Stimulated activated naive B cell treated with anti-CD40 and anti-IgM and Interleukin-4, amounts not matched to agents 10 μg/mL and 1 μg/mL and 100 μg/mL, for 72 hours (primary cell): ENCODE measurements at regions not wholly inside any gene's neighbourhood (a gene's known extent, or its start where the extent isn't known, plus 50 kb on each side); places are given as distances from the start of the nearest gene placed in this dataset.

Experiments used
- ATAC-seq, 2 donors: fragments of 150-1000 bp; cut with Tn5 transposase; replicated peaks; 2 replicates each; pipeline ENCODE4 v1.10.0; 2021; ENCODE audit warnings: moderate library complexity in 1 of 2
- DNase-seq: peaks from one replicate; pipeline ENCODE4 v3.0.0; 2021
- H3K27ac Mint-ChIP-seq: one replicate; pipeline ENCODE4 v1.8.0; 2022; ENCODE audit warnings: mild to moderate bottlenecking, mixed read lengths
- H3K27me3 Mint-ChIP-seq, 2 donors: one replicate each; pipeline ENCODE4 v1.8.0; 2022; ENCODE audit warnings: mixed read lengths in 2 of 2
- H3K36me3 Mint-ChIP-seq, 2 donors: one replicate each; pipeline ENCODE4 v1.8.0; 2022; ENCODE audit warnings: mixed read lengths in 2 of 2, mild to moderate bottlenecking in 1 of 2
- H3K4me1 Mint-ChIP-seq, 2 donors: one replicate each; pipeline ENCODE4 v1.8.0; 2022; ENCODE audit warnings: mixed read lengths in 2 of 2, mild to moderate bottlenecking in 1 of 2
- H3K4me3 Mint-ChIP-seq, 2 donors: one replicate each; pipeline ENCODE4 v1.8.0; 2022; ENCODE audit warnings: mild to moderate bottlenecking in 2 of 2, mixed read lengths in 2 of 2, moderate library complexity in 1 of 2
- H3K9me3 Mint-ChIP-seq, 2 donors: one replicate each; pipeline ENCODE4 v1.8.0; 2022; ENCODE audit warnings: mixed read lengths in 2 of 2, mild to moderate bottlenecking in 1 of 2

DNA sequence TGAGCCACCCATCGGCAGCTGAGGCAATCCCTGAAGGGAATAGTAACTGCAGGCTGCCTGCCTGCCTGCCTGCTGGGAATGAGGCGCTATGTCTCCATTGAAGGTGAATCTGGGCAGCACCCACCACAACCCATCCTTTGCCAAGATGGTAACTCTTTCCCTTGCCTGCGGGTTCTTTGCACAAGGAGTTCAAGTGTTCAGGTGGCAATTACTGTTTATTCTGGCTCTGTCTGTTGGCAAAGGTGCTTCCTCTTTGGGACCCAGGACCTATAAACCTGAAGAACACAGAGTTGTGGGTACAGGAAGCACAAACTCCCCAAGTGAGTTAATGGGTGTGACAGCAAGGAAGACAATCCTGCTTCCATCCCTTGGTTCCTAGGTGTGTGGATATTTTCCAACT is 448.1 kb upstream of the ZNF507 start:
- DNase-seq (no peak), ATAC-seq (no peak)
- no peak overlapping the region for H3K27ac Mint-ChIP-seq
- H3K36me3 Mint-ChIP-seq = no peaks in the 10 kb centered on the region
- no peaks in the 10 kb centered on the region for H3K4me1 Mint-ChIP-seq
- H3K9me3 Mint-ChIP-seq = peaks cover 5 to 6% of the 10 kb centered on the region in 2 donors
- H3K27me3 Mint-ChIP-seq = no peaks in the 10 kb centered on the region
- no peak overlapping the region for H3K4me3 Mint-ChIP-seq

DNA sequence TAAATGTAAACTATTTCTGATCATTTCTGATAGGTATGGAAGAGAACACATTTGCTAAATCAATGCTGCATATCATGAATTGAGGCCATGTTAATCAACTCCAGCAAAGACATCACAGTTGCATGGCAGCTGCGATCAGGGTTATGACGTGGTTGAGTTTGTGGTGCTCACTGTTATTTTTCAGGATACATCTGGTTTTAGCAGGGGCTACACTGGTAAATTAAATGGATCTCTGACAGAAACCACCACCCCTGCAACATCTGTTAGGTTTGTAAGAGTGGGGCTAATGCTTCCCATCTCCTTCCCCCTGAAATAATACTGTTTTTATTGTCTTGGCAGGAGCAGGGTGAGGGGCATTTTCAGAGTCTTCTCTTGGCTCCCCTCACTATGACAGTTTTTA is 444.4 kb upstream of the ZNF507 start:
- H3K4me1 Mint-ChIP-seq = peaks cover 2 to 4% of the 10 kb centered on the region in 2 donors
- no peak overlapping the region for H3K27ac Mint-ChIP-seq
- H3K36me3 Mint-ChIP-seq = no peaks in the 10 kb centered on the region
- DNase-seq = no peak
- no peak for ATAC-seq
- H3K4me3 Mint-ChIP-seq = no peak overlapping the region
- peaks cover 0 to 3% of the 10 kb centered on the region in 2 donors for H3K9me3 Mint-ChIP-seq
- no peaks in the 10 kb centered on the region for H3K27me3 Mint-ChIP-seq

GRCh38 chr19:31902821-31903220 is 442.6 kb upstream of the ZNF507 start:
- no peak overlapping the region for H3K27ac Mint-ChIP-seq

DNA sequence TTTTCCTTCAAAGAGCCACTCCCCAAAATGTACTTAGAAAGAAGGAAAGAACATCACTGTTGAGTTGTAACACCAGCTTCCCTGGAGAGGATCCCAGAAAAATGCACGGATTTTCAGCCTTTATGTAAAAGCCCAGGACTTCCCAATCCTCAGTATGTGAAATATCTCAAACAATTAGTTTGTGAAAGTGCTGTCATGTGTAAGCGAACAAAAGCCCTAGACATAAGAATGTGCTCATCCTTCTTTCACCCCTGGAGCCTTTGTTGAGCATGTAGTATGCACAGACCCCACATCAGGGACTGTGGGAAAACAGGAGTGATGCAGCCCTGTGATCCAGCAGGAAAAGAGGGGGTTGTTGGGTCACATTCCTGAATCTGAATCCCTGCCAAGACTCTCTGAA is 441.4 kb upstream of the ZNF507 start:
- Mint-ChIP-seq H3K27me3 (no peaks in the 10 kb centered on the region), H3K4me1 (peaks cover 5 to 9% of the 10 kb centered on the region in 2 donors), H3K27ac (no peak overlapping the region), H3K9me3 (peaks cover 0 to 2% of the 10 kb centered on the region in 2 donors), H3K36me3 (no peaks in the 10 kb centered on the region), H3K4me3 (no peak overlapping the region)
- no peak for DNase-seq
- no peak for ATAC-seq

More at GRCh38 chr19:31902821-31903220, 442.6 kb upstream of the ZNF507 start:
- no peak for ATAC-seq
- Mint-ChIP-seq H3K27me3 (no peaks in the 10 kb centered on the region), H3K4me1 (peaks cover 5 to 9% of the 10 kb centered on the region in 2 donors), H3K36me3 (no peaks in the 10 kb centered on the region), H3K9me3 (peaks cover 0 to 2% of the 10 kb centered on the region in 2 donors), H3K4me3 (no peak overlapping the region)
- no peak for DNase-seq

DNA sequence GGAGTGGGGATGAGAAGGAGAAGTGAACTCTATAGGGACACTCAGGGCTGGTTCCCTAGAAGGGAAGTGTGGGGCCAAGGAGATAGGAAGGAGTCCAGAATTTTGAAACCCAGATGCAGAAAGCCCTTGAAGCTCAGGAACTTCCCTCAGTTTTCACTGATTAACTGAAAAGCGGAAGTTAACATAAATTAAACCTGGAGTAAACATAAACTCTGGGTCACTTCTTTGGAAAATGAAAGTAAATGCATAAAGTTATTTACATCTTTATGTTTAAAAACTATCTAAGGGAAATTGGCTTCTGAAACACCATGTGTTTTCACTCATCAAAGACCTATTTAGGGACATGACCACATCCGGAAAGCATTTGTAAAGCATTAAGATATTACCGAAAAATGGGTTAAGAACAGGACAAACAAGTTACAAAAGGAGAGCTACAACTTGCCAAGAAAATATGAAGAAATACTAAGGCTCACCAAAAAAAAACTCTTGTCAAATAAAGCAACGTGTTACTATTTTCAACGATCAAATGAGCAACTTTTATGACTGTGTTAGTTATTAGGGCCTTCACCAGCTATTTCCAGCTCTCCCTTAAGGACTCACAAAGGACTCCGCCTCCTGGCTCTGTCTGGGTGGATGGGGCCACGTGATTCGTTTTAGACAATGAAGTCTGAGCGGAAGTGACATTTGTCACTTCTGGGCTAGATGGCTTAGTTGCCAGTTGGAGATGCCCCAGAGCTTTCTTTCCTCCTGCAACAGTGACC is 439.1 kb upstream of the ZNF507 start:
- Mint-ChIP-seq H3K36me3 (no peaks in the 10 kb centered on the region), H3K4me1 (peaks cover 5 to 9% of the 10 kb centered on the region in 2 donors), H3K9me3 (peaks cover 0 to 2% of the 10 kb centered on the region in 2 donors), H3K27ac (peak overlapping the region; percentile 68), H3K4me3 (peak overlapping the region; percentile 40 to 54), H3K27me3 (no peaks in the 10 kb centered on the region)
- ATAC-seq (peak; percentile 83 to 84), DNase-seq (peak; percentile 5)

DNA sequence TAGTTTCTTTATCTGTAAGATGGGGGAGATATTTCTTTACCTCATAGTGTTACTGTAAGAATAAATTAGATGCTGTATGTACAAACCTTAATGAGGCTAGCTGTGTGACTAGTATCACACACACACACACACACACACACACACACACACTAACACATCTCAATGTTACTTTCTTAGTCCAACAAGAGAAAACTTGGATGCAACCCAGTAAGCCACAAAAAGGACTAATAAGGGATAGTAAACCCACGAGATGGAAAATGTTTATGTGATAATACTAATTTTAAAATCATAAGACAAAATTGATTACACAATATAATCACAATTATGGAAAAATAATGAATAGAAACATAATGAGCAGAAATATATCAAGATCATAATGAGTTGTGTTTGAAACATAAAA is 437.7 kb upstream of the ZNF507 start:
- ATAC-seq (no peak), DNase-seq (no peak)
- peaks cover 5 to 9% of the 10 kb centered on the region in 2 donors for H3K4me1 Mint-ChIP-seq
- peaks cover 0 to 2% of the 10 kb centered on the region in 2 donors for H3K9me3 Mint-ChIP-seq
- no peaks in the 10 kb centered on the region for H3K36me3 Mint-ChIP-seq
- no peak overlapping the region for H3K27ac Mint-ChIP-seq
- no peaks in the 10 kb centered on the region for H3K27me3 Mint-ChIP-seq
- H3K4me3 Mint-ChIP-seq = no peak overlapping the region

GRCh38 chr19:31908080-31908479 is 437.3 kb upstream of the ZNF507 start:
- Mint-ChIP-seq H3K27me3 (no peaks in the 10 kb centered on the region), H3K27ac (no peak overlapping the region), H3K36me3 (no peaks in the 10 kb centered on the region), H3K9me3 (peaks cover 0 to 2% of the 10 kb centered on the region in 2 donors), H3K4me3 (no peak overlapping the region), H3K4me1 (peaks cover 5 to 9% of the 10 kb centered on the region in 2 donors)
- DNase-seq (no peak), ATAC-seq (no peak)

DNA sequence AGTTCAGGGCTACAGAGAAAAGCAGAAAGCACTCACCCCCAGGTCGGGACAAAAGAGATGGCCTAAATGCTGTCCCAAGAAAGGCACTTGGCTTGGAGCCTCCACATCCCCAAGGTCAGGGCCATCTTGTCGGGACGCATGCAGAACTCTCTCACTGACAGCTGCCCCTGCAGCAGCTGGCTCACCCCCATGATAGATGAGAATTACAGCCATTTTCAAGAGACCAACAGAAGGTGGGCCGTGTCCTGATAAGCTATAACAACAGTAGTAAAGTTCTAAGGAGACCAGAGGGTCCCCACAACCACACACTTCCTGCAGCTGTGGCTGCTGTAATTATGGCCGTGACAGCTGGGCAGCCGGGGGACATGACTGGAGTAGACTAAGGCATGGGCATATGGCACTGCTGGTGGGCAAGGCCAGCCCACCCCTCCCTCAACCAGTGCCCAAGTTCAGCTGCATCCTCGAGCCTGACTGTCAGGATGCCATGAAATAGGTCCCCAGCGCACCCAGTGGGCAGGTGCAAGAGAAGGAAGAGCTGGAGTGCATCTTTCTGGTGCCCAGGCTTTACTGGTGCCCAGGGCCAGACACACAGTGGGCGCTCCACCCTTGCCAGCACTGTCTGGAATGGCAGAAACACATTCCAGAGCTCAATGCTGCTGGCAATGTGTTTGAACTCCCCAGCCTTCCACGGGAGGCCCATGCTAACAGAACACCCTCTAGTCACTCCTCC is 436.7 kb upstream of the ZNF507 start:
- ATAC-seq = no peak
- H3K4me3 Mint-ChIP-seq = no peak overlapping the region

GRCh38 chr19:31910224-31910623 is 435.2 kb upstream of the ZNF507 start:
- DNase-seq (no peak), ATAC-seq (no peak)
- peaks cover 5 to 9% of the 10 kb centered on the region in 2 donors for H3K4me1 Mint-ChIP-seq
- no peaks in the 10 kb centered on the region for H3K36me3 Mint-ChIP-seq
- H3K27me3 Mint-ChIP-seq = no peaks in the 10 kb centered on the region
- H3K4me3 Mint-ChIP-seq = no peak overlapping the region
- H3K27ac Mint-ChIP-seq = no peak overlapping the region
- peaks cover 0 to 2% of the 10 kb centered on the region in 2 donors for H3K9me3 Mint-ChIP-seq

More for the DNA sequence above, 436.7 kb upstream of the ZNF507 start:
- DNase-seq = no peak
- Mint-ChIP-seq H3K4me1 (peaks cover 5 to 9% of the 10 kb centered on the region in 2 donors), H3K27me3 (no peaks in the 10 kb centered on the region), H3K36me3 (no peaks in the 10 kb centered on the region), H3K27ac (no peak overlapping the region), H3K9me3 (peaks cover 0 to 2% of the 10 kb centered on the region in 2 donors)

GRCh38 chr19:31911577-31911976 is 433.8 kb upstream of the ZNF507 start:
- no peak overlapping the region for H3K27ac Mint-ChIP-seq
- DNase-seq (no peak), ATAC-seq (no peak)
- no peak overlapping the region for H3K4me3 Mint-ChIP-seq
- H3K27me3 Mint-ChIP-seq = no peaks in the 10 kb centered on the region
- H3K9me3 Mint-ChIP-seq = no peaks in the 10 kb centered on the region
- no peaks in the 10 kb centered on the region for H3K36me3 Mint-ChIP-seq
- no peaks in the 10 kb centered on the region for H3K4me1 Mint-ChIP-seq

GRCh38 chr19:31913103-31913661 is 432.2 kb upstream of the ZNF507 start:
- no peaks in the 10 kb centered on the region for H3K27me3 Mint-ChIP-seq
- H3K36me3 Mint-ChIP-seq = no peaks in the 10 kb centered on the region

GRCh38 chr19:31930401-31930800 is 415.0 kb upstream of the ZNF507 start:
- no peak overlapping the region for H3K4me3 Mint-ChIP-seq
- H3K27me3 Mint-ChIP-seq = no peaks in the 10 kb centered on the region
- peaks cover 4 to 5% of the 10 kb centered on the region in 2 donors for H3K9me3 Mint-ChIP-seq
- H3K36me3 Mint-ChIP-seq = no peaks in the 10 kb centered on the region
- no peak overlapping the region for H3K27ac Mint-ChIP-seq
- no peak for ATAC-seq
- no peak for DNase-seq
- H3K4me1 Mint-ChIP-seq = no peaks in the 10 kb centered on the region

More at GRCh38 chr19:31913103-31913661, 432.2 kb upstream of the ZNF507 start:
- H3K9me3 Mint-ChIP-seq = no peaks in the 10 kb centered on the region
- no peak overlapping the region for H3K4me3 Mint-ChIP-seq
- DNase-seq = no peak
- H3K27ac Mint-ChIP-seq = peak overlapping the region; percentile 84
- H3K4me1 Mint-ChIP-seq = no peaks in the 10 kb centered on the region
- ATAC-seq = no peak

DNA sequence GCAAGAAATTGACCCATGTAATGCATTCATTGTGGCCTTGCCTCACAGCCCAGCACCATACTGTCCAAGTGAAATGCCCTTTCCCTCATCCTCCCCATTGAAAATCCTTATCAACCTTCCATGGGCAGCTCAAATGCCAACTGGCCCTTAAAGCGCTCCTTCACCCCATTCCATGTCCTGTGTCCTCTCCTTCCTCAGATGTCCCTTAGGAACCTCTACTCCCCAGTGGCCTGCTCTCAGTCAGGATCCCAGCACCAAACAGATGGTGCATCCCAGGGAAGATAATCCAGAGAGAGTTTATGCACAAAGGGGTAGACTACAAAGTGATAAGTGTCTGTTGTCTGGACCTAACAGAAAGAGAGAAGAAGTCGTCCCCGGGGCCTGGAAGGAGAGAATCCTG is 407.4 kb upstream of the ZNF507 start:
- Mint-ChIP-seq H3K27ac (no peak overlapping the region), H3K4me3 (no peak overlapping the region), H3K9me3 (peaks cover 0 to 2% of the 10 kb centered on the region in 2 donors), H3K36me3 (no peaks in the 10 kb centered on the region), H3K27me3 (no peaks in the 10 kb centered on the region), H3K4me1 (no peaks in the 10 kb centered on the region)
- DNase-seq (no peak), ATAC-seq (no peak)

DNA sequence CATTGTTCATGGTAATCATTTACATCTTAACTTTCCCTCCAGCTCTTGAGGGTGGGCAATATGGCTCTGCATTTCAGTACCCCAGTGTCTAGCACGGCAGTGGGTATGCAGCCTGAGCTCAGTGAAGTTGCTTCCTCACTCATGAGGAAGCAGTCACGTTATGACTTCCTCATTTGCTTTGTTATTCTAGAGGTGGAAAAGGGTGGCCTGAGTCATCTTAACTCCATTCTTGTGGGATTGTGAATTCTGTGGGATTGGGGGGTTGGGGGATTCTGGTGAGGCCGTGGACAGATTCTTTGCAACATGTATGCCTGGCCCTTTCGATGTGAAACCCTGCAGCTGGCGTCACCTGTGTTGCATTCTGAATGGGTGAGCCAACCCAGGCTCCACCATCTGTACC is 406.7 kb upstream of the ZNF507 start:
- H3K4me3 Mint-ChIP-seq = no peak overlapping the region
- peaks cover 0 to 2% of the 10 kb centered on the region in 2 donors for H3K9me3 Mint-ChIP-seq
- H3K27me3 Mint-ChIP-seq = no peaks in the 10 kb centered on the region
- no peak overlapping the region for H3K27ac Mint-ChIP-seq
- no peaks in the 10 kb centered on the region for H3K4me1 Mint-ChIP-seq
- ATAC-seq = no peak
- no peak for DNase-seq
- H3K36me3 Mint-ChIP-seq = no peaks in the 10 kb centered on the region
